G401 (cell line): ENCODE measurements at regions not wholly inside any gene's neighbourhood (a gene's known extent, or its start where the extent isn't known, plus 50 kb on each side); places are given as distances from the start of the nearest gene placed in this dataset.

Source experiments
- DNase-seq: peaks from one replicate; pipeline ENCODE4 v3.0.0-alpha.2; 2015; ENCODE audit warnings: low spot score
- in situ Hi-C: cut with HindIII; loops from 2 replicates; pipeline ENCODE4 v1.10.0; 2016; ENCODE audit warnings: low sequenced_read_pairs, mixed read lengths

- no peak for DNase-seq
- in situ Hi-C loops: no loop called here
These were observed 219.0 kb downstream of the THBS2 start for GRCh38 chr6:169034516-169035167.

GRCh38 chr6:169029861-169030260 lies 223.8 kb downstream of the THBS2 start:
- in situ Hi-C loops: no loop called here
- DNase-seq: no peak

- no peak for DNase-seq
- in situ Hi-C loops: no loop called here
These were observed 225.3 kb downstream of the THBS2 start for GRCh38 chr6:169028343-169028742.

DNA sequence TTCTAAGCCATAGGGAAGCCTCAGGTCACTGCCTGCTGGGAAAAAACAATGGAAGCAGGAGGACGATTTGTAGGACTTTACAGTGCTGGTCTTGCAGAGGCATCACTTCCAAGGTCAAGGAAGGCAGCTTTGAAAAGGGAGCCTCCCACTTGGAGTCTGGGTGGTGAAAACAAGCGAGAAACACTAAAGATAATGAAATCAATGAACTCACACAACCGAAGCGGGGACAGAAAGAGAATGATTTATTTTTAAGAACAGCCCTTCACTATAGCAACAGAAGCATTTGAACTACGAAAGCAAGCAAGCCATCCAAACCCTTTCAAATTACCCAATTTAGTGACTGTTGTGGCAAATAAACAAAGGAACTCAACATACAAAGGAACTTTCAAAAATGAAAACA lies 227.5 kb downstream of the THBS2 start:
- in situ Hi-C loops: no loop called here
- no peak for DNase-seq

- DNase-seq: no peak
- in situ Hi-C loops: no loop called here
These were observed 229.5 kb downstream of the THBS2 start for GRCh38 chr6:169024047-169024660.

DNA sequence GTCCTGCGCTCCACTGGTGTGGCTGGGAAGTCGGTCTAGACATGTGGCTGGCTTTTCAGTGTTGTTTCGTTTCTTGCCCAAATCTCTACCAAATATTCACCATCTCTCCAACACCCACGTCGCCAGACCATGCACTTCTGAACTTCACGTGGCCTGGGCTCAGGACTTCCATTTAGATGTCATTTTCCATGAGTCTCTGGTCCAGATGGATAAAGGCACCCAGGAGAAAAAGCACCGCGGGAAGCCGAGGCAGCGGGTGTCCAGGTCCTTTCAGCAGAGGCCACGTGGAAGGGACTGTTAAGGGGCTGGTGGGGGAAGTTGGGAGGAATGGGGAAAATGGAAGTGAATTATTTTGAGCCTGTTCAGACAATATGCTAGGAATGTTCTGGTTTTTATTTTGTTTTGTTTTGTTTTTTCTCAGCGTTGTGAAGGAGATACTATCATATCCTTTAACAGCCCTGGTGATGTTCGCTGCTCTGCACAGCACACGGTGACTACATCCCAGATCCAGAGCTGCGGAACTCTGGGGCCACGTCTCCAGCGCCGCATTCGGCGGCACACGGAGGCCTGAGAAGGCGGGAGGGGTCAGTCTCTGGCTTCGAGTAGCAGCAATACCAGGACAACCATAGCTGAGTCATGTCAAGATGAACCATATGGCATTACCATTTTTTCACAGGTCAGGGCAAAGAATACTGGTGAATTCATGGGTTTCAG lies 230.3 kb downstream of the THBS2 start:
- in situ Hi-C loops: no loop called here
- DNase-seq: no peak

GRCh38 chr6:169022079-169022478 lies 231.6 kb downstream of the THBS2 start:
- in situ Hi-C loops: no loop called here
- no peak for DNase-seq

- DNase-seq: no peak
- in situ Hi-C loops: no loop called here
These were observed 232.8 kb downstream of the THBS2 start for GRCh38 chr6:169020821-169021220.

DNA sequence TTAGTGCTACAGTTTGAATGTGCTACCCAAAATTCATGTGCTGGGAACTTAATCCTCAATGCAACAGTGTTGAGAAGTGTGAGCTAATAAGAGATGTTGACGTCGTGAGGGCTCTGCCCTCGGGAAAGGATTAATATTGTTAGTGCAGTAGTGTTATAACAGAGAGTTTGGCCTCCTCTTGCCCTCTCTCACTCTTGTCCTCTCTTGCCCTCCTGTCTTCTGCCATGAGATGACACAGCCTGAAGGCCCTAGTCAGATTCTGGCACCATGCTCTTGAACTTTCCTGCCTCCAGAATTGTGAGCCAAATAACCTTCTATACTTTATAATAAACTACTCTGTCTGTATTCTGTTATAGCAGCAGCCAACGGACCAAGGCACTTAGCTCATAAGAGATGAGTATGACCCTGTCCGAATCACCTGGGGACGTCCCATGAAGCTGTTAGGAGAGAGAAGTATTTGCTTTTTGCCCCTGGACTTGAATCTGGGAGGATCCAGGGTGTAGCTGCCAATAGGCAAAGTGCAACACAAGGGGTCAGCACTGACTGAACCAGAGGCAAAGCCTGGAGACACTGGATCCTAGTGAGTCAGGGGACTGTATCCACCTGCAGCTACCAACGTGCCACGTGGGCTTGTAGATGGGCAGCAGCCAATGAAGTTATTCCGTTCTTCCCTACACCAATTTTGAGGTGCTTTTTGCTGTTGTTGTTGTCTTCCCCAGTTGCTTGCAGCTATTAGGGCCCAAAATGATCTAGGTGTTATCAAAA lies 233.7 kb downstream of the THBS2 start:
- no peak for DNase-seq
- in situ Hi-C loops: no loop called here

DNA sequence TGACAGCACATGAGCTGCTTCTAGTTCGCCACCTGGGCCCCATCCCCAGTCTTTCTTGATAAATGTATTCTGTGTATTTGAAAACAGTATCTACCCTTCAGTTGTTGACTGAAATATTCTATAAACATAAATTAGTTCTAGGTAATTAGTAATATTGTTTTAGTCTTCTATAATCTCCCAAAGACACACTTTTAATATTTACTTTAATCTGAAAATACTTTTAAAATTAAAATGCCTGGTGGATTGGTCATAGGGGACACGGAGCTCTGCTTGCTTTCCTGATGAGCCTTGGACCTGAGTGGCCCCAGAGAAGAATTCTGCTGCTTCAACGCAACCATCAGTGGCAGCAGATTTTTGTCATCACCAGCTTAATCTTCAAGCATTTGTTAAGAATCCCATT lies 234.5 kb downstream of the THBS2 start:
- no peak for DNase-seq
- in situ Hi-C loops: no loop called here

- no peak for DNase-seq
- in situ Hi-C loops: no loop called here
These were observed 236.9 kb downstream of the THBS2 start for GRCh38 chr6:169016758-169017157.

GRCh38 chr6:169014211-169015197 lies 239.1 kb downstream of the THBS2 start:
- in situ Hi-C loops: no loop called here
- DNase-seq: no peak

- in situ Hi-C loops: no loop called here
- DNase-seq: no peak
These were observed 244.0 kb downstream of the THBS2 start for GRCh38 chr6:169009628-169010027.

GRCh38 chr6:169008641-169009257 lies 244.9 kb downstream of the THBS2 start:
- in situ Hi-C loops: no loop called here

GRCh38 chr6:169005166-169005565 lies 248.5 kb downstream of the THBS2 start:
- in situ Hi-C loops: no loop called here
- DNase-seq: no peak

More at GRCh38 chr6:169008641-169009257, 244.9 kb downstream of the THBS2 start:
- DNase-seq: peak; percentile 6

DNA sequence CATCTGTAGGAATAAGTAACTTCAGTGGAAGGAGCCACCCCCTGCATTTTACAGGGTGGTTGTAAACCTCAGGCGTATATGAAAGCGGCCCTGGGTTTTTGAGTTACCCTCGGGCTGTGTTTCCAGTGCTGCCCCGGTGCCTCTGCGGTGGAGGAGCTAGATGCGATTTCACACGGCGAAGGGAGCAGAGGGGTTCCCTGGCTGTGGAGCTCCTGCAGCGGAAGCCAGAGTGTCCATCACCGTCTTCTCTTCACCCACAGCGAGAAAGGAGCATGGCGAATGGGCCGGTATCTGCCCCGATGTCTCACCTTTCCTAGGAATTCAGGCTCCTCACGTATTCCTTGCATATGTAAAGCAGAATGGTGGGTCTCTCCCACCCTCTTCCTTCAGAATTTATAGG lies 253.6 kb downstream of the THBS2 start:
- in situ Hi-C loops: no loop called here
- no peak for DNase-seq

DNA sequence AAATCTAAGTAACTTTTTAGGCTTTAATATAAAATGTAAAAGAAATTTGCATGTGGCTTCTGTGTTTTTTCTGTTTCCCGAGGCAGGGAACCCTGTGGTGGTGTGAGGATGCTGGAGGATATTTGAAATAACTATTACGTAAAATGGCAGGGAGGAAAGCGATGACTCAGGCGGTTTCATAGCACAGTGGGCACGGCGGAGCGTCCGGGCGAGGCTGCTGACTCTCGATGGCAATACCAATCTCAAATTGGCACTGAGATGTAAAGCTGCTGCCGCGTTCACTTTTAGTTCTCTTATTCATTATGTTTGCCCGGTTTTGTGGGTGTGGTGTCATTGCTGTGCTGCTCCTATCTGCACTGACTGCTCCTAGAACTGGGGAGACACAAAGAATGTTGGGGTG lies 254.3 kb downstream of the THBS2 start:
- no peak for DNase-seq
- in situ Hi-C loops: no loop called here

DNA sequence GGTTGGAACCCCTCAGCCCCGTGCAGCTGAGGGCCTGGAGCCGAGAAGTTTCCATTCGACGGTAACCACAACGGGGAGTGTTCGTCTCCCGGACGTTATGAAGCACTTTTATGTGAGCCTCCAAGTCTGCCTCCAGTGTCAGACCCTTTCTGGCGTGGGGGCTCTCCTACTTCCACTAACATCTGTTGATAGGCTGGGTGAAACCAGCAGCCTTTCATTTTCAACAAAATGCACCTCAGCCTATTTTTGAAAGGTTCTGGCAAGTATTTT lies 257.4 kb downstream of the THBS2 start:
- in situ Hi-C loops: no loop called here
- DNase-seq: no peak
